GM10266 (cell line): ENCODE measurements at regions not wholly inside any gene's neighbourhood (a gene's known extent, or its start where the extent isn't known, plus 50 kb on each side); places are given as distances from the start of the nearest gene placed in this dataset.

ENCODE experiments used
- DNase-seq: peaks from one replicate; pipeline ENCODE4 v3.0.0; 2012; ENCODE audit errors: extremely low spot score
- TF ChIP-seq, protein P1 (sequence below): IDR thresholded peaks from 2 replicates; pipeline ENCODE4 v1.5.1; 2012; ENCODE audit warnings: mild to moderate bottlenecking, low read depth; ENCODE audit not compliant: control insufficient read depth, insufficient read depth; ENCODE audit errors: missing control alignments

DNA sequence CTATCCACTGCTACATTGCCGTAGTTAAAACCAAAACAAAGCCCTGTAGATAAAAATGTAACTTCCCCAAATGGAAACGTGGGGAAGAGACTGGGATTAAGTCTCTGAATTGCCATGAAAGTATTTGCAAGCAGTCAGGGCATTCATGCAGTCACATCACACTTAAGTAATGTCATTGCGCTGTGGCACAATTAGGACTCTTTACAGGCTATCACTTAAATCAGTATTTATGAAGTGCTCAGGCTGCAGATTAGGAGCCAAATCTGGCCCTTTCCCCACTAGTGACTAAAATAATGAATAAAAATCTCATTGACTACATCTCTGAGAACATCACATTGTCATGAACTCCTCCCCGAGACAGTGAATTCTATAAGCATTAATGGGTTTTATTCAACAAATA lies 300.9 kb downstream of the ICOS start:
- no peak for DNase-seq
- TF ChIP-seq, protein P1, sequence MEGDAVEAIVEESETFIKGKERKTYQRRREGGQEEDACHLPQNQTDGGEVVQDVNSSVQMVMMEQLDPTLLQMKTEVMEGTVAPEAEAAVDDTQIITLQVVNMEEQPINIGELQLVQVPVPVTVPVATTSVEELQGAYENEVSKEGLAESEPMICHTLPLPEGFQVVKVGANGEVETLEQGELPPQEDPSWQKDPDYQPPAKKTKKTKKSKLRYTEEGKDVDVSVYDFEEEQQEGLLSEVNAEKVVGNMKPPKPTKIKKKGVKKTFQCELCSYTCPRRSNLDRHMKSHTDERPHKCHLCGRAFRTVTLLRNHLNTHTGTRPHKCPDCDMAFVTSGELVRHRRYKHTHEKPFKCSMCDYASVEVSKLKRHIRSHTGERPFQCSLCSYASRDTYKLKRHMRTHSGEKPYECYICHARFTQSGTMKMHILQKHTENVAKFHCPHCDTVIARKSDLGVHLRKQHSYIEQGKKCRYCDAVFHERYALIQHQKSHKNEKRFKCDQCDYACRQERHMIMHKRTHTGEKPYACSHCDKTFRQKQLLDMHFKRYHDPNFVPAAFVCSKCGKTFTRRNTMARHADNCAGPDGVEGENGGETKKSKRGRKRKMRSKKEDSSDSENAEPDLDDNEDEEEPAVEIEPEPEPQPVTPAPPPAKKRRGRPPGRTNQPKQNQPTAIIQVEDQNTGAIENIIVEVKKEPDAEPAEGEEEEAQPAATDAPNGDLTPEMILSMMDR: no peak

DNA sequence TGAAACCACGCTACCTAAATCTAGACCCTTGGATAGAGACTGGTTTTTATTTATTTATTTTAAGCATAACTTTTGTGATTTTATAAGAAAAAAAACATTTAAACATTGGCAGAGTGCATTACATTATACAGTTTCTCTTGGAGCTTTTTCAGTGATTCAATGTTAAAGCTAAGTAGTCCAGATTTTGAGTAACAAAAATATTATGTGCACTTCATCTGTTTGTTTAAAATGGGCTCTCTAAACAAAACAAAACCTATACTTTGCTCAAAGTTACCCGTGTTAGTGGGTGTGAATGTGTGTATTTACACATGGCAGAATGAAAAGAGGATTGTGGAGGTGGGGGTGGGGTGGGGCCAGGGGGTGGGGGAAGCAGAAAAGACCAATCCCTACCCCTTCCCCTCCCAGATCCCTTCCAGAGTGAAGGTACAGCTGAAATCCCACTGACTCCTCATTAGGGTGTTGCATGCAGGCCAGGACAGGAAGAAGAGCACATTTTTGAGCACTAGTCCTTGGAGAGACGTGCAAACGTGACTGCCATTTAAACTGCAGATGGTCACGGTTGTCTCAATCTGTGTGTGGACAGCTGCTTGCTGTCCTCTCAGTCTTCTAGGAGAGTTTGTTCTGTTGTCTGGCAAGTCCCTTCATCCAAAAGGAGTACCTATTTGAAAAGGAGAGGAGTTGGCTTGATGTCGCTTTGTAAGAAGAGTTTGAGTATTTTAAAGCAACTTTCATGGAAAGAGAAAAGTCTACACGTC lies 303.0 kb downstream of the ICOS start:
- TF ChIP-seq, protein P1: no peak
- DNase-seq: no peak

DNA sequence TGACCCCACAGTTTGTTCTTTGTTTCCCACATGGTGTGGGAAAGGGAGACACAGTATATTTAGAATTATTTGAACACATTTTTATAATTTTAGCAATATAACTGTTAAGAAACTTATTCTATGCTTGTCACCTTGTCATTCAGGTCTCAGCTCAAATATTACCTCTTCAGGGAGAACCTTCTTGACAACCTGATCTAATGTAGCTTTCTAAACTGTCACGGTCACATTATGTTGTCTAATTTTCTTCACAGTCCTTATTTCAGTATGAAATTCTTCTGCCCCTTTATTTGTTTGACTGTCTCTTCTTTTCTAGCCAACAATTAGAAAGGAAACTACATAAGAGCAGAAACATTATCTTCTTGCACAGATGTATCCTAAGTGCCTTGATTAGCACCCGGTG lies 304.3 kb upstream of the PARD3B start:
- no peak for DNase-seq
- TF ChIP-seq, protein P1: no peak

DNA sequence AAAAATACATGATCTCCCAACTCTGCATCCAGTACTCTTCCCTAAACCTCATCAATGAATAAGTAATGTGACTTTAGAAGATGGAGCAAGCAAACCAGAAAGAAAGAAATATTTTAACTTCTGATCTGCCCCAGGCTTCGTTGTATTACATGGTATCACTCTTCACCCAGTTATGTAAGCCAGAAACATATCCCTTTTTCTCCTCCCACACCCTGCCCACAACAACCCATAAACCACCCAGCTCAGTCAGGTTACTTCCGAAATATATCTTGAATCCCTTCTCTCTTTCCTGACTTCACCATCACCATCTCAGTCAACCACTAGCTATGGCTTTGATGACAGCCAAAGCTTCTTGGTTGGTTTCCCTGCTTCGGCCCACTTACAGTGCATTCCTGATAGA lies 295.8 kb upstream of the PARD3B start:
- DNase-seq: no peak
- TF ChIP-seq, protein P1: no peak

DNA sequence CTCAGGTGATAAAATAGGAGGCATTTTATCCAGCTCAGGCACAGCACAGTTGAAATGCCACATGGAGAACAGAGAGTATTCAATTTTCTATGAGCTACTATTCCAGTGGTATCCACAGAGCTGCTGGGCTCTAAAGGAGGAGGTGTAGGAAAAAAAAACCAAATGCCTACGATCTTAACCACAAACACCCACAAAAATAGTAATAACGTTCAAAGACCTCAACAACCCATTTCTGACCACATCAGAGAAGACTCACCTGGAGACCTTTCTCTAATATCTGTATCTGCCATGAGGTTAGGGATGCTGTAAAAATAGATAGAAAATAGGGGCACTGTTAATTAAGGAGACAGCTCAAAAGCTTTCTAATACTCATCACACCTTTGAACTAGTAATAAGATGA lies 294.6 kb upstream of the PARD3B start:
- TF ChIP-seq, protein P1: no peak
- no peak for DNase-seq

DNA sequence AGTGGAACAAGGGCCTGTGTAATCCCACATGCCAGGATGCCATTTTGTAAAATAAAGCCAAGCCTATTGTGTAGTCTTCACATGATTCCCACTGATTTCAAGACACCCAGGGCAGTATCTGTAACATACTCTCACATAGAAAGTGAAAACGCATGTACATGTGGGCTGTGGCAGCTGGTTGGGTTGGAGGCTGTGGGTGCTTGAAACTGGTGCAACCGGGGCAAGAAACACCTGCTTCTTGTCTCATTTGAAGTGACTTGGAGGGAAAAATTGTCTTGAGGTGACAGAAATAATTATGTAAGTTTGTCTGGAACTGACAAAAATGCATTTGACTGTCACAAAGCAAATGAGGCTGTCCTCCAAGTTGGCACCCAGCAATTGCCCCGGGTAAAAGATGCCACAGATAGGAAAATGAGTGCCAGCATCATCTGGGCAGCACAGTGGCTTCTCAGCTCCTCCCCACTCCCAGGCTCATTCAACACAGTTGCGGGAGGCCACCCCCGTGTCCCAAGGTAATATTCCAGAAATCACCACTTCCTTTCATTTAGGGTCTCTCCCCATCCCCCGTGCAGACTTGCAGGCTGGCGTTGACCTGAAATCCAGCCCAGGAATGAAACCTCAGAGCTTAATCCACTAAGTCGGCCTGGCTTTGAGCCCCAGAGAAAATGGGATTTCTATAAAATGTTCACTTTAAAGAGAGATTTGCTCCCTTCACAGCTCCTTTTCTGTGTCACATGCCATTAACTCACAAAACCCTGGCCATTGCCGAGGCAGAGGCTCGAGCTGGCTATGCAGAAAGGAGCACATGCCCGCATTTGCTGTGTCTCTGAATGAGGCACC lies 293.9 kb upstream of the PARD3B start:
- TF ChIP-seq, protein P1: no peak
- no peak for DNase-seq

DNA sequence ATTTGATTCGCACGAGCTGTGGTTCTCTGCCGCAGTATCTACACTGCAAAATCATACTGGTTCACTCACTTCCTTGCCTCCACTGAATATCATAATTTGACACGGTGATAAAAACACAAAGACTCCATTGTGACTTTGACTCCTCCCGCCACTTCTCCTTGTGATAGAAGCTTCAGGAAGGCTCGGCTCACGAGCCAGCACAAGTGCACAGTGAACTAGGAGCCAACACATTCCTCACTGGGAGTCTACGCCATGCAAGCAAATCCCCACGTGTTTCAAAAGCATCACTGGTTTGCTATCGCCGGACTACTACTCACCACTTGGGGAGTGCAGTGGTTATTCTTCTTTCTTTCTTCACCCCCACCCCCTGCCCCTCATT lies 293.3 kb upstream of the PARD3B start:
- TF ChIP-seq, protein P1: no peak

More for the DNA sequence above, 293.3 kb upstream of the PARD3B start:
- DNase-seq: no peak
